Activated gamma-delta T cell treated with Interleukin-2 at 50 U/mL for 16 hours (primary cell): ENCODE measurements at regions not wholly inside any gene's neighbourhood (a gene's known extent, or its start where the extent isn't known, plus 50 kb on each side); places are given as distances from the start of the nearest gene placed in this dataset.

Source experiments
- DNase-seq: peaks from one replicate; pipeline ENCODE4 v3.0.0-alpha.2; 2020

DNA sequence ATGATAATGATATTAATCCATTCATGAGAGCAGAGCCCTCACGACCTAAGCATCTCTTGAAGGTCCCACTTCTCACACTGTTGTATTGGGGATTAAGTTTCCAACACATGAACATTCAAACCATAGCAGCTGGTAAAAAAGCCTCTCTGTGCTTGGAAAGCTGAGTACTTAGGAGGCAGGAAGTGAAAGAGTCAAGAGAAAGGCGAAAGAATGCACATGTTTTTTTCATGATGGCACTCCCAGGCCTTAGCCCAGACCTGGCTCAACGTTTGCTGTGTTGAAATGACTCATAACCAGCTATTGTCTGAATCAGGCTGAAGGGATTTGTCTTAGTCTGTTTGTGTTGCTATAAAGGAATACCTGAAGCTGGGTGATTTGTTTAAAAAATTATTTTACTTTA is 84.4 kb upstream of the RGMA start:
- no peak for DNase-seq

DNA sequence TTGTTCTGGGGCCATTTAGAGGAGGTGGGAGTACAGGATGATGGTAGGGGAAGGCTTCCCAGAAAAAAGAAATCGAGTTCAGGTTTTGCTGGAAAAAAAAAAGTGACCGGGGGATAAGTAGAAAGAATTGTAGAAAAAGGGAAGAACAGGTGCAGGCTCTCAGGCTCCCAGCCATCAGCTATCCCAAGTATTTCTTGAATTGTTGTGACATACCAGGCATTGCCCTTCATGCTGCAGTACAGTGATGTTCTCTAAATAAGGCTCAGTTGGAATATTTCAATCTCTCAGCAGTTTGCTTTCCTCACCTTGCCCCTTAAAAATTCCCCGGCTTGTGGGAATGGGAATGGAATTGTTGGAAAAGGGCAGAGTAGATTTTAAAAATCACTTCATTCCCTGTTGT is 82.5 kb upstream of the RGMA start:
- DNase-seq = no peak

DNA sequence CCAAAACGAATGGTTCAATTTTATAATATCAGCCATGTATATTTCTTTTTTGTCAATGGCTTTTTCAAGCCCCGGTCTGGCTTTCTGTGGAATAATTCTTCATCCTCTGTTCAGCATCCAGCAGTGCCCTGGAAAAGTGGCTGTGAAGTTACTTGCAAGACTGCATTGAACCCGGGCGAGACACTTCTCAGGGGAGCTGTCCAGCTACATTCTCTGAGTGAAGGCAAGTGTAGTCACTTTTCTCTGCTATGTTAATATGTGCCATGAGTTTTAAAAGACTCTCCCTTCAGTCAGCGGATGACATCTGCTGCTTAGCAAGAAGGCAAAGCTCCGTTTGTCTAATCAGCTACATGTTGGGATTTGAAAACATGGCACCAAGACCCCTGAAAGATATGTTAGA is 81.3 kb upstream of the RGMA start:
- no peak for DNase-seq

DNA sequence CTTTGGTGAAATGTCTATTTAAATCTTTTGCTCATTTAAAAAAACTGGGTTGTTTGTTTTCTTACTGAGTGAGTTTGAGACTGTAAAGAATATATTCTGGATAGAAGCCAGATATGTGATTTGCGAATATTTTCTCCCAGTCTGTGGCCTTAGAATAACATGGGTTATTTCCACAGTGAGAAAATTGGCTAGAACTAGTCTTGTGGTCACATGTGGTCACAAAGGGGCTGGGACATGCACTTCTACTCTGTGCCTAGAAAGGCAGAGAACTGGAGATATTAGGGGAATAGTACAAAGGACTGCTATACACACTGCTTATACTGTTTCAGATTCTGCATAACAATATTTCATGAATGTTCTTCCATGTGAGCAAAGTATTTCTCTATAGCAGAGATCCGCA is 79.9 kb upstream of the RGMA start:
- no peak for DNase-seq

DNA sequence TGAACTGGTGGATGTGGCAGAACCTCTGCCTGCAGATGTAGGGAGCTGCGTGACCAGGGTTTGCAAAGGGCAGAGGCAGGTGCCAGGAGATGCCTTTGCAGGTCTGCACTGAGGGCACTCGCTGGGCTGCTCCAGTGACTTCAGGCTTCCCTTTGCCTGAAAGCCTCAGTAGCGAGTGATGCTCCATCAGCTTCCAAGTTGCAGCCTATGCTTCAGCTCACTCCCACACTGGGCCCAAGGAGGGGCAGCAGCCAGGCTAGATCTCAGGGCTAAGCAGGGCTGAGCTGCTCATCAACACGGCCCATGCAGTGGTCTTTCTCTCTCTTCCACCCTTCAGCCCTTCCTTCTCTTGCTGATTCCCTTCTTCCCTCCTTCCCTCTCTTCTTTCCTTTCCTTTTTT is 78.3 kb upstream of the RGMA start:
- no peak for DNase-seq

DNA sequence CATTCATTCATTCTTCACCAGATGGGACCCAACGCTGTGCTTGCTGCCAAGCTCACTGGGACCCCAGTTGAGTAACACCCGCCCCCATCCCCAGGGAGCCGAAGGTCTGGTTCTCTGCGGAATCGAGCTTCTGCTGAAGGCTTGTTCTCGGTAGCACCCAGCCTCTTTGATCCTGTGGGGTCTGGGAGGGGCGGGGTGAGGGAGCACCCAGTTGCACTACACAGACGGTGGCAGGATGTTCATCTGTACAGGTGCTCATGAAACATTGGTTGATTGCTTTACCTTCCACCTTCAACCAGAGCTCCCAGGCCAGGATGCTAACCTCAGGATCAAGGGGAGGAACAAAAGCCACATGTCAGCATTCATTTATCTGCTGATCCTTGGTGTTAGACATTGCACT is 77.7 kb upstream of the RGMA start:
- no peak for DNase-seq

DNA sequence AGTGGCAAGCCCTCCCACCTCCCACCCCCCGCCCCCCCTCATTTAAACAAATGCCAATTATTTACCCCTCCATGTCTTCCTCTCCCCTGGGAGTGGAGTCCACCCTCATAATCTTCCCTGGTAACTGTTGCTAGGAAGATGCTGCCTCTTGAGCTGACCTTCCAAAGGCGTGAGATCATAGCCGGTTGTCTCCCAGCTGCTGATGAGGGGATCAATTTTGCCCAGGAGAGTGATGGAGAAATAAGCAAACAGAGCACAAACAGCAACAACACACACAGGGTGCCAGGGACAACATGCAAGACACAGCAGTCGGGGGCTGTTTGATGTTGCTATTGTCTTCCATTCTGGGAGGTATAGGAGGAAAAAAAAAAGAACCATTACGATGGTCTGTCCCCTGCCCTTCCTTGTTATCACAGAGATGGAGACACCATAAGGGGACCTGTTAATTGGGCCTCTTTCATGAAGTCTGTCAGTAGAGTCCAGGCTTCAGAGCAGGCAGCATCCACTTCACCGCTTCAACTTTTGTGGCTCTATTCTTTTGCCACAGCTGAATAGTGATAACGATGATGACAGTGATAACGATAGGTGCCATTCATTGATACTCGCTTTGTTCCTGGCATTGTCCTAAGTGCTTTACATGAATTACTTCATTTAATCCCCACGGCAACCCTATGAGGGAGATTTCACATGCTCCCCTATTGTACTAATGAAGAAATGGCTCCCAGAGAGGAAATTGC is 76.9 kb upstream of the RGMA start:
- no peak for DNase-seq

DNA sequence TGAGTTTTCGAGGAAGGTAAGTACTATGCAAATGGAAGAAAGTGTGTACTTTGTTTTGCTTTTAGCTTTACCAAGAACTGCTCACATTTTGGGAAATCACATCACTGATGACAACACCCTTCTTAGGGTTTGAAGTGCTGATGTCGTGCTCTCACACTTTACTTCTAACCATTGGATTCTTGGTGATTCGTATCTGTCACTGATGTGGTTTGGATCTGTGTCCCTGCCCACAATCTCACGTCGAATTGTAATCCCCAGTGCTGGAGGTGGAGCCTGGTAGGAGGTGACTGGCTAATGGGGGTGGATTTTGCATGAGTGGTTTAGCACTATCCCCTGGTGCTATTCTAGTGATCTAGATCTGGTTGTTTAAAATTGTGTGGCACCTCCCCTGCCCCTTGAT is 75.4 kb upstream of the RGMA start:
- DNase-seq = no peak

DNA sequence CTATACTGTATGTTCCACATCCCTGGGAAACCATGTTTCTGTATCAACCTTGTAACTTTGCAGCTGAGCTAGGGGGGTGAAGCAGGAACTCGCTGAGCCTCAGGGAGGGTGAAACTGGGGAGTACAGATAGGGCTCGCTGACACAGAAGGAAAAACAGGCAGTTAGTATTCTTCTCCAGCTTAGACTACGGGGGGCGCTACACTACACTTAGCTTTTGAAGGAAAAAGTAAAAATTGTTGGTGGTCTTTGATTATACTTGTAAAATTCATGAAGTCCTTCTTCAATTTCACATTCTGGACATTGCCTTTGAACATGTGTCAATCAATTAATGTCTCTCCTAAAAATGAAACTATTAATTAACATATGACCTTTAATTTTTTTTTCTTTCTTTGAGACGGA is 73.5 kb upstream of the RGMA start:
- no peak for DNase-seq

DNA sequence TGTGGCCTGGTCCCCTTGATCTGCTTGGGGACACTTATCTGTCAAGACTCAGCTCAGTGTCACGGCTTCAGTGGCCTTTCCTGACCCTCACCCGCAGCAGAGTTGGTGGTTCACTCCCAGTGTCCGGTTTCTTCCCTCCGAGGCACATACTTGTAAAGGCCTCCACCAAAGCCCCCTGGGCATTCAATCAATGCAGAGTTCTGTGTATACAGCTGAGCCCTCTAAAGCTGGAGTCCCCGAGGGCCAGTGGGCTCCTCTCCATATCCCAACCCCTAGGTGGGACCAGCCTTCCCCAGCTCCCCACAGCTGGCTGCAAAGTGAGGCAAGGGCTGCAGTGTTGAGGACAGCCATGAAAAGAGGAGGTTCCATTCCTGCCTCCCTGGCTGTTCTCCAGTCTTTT is 70.9 kb upstream of the RGMA start:
- no peak for DNase-seq

DNA sequence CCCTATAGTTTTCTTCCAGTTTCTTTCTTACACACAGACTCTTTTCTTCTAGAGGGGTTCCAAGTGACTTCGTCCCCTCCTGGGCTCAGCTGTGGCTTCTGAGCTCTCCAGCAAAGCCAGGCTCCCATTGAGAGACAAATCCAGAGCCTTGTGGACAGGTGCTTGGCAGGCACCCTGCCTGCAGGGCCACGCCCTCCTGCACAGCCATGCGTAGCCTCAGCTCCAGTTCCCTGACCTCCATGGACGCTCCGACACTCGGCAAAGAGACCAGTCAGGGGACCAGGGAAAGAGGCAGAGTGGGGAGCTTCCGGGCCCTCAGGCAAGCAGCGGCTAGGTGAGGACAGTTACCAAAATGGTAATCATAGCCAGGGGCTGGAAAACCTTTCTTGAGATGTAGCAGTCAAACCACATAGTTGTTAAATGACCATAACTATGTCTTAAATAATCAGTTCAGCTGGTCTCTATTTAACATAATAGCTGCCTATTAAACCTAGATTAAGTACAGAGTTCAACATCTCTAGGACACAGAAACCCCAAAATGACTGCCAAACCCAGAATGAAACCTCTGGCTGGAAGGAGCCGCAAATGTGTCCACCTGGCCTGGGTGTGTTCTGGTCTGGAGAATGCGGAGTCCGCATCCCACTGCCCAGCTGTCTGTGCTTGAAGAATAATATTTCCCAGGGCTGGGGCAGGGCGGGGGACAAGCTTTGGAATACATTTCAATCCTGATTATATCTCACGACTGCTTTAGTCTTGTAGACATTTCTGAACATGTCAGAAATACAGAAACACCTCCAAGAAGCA is 69.3 kb upstream of the RGMA start:
- DNase-seq = no peak

DNA sequence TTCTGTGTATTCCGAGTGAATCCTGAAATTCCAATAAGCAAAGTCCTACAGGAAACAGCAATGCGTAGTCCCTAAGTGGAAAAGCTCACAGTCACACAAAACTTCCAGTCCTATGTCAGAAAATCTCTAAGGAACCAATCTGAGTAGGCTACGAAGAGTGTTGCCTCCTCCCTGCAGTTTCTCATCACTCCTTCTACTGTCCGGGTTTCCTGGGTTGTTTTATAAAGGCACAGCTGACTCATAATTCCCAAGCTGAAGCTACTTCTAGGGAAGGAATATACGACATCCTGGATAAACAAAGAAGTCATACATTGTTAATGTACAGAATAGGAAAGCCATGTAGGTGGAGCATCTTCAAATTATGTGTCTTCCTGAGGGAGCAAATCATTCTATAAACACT is 65.7 kb upstream of the RGMA start:
- no peak for DNase-seq

DNA sequence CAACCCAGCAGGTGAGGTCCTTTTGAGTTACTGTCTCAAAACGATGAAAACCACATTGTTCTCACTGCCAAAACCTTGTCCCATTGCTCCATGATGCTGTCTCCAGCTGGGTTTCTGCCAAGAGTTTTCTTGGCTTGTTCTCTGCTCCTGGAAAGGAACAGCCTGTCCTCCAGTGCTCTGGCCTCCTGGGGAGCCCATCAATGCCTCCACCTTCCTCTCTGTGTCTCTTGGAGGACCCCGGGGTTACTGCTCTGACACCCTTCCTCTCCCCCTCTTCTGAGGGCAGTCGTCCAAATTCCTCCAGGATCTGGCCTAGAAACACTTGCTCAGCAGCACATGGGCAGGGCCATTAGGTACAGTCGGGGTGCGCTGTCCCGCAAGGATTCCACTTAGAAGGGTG is 63.9 kb upstream of the RGMA start:
- no peak for DNase-seq

DNA sequence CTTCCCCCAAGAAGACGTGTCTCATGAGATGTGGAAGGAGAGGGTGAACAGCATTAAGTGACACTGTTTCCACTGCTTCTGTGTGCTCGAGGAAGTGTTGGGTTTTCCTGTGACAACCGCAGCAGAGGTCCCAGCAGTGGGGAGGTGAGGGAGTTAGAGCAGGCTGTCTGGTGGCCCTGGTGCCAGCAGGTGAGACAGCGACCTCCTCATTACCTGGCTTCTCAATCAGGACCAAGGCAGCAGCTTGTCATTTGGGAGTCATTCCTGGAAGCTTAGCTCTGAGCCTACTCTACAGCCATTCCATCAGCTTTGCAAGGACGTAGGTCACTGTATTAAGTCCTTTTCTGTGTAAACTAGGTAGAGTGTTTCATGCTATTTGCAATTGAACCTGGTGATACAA is 63.3 kb upstream of the RGMA start:
- DNase-seq = peak; percentile 62

DNA sequence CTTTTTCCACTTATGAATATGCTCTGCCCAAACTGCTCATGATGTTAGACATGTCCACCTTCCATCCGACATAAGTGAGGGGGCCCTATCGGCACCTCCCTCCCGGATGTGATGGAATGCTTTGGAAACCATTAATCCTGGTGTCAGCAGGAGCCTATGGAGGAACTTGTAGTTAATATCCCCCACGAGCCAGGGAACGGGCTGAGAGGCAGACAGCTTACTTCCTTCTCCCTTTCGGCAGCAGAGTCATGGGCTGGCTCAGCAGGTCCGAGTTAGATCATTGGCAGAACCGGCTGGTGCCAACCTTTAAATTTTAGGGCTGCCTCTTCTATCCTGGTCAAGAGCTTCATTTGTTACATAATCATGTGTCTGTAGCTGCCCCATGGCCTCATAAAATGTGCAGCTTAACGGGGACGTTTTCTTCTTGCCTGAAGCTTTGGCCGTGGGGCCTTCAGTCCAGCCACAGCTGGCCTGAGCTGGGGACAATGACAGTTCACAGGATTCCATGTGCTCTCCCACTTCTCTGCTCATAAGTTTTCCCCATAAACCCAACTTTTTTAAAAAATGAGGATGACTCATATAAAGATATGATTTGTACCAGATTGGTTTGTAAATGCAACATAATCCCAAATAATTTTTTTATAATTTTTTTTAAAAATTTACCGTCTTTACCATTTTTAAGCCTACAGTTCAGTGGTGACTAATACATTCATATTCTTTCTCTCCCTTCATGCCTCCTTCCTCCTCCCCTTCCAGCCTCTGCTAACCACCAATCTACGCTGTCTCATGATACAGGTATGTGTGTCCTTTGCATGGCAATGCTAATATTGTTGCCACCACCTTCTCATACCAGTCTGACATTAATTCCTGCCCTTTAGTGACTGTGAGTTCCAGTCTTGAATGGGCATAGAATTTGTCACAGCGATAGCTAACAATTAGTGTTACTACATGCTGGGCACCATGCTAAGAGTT is 62.2 kb upstream of the RGMA start:
- no peak for DNase-seq

DNA sequence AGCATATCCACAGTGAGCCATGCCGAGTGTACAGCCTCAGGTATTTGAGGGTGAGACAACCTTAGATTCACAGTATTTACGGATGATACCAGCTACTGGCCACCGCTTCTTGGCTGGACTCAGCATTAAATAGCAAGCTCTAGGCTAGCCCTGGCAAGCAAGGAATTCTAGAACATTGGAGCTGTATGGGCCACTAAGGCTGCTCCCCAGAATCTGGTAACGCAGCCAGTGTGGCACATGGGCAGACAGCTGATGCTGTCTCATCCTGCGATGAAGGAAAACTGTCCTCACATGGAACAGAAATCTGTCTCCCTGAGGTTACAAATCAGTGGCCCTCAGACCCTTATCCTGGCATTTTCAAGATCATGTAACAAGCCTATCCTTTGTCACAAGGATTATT is 57.6 kb upstream of the RGMA start:
- no peak for DNase-seq

DNA sequence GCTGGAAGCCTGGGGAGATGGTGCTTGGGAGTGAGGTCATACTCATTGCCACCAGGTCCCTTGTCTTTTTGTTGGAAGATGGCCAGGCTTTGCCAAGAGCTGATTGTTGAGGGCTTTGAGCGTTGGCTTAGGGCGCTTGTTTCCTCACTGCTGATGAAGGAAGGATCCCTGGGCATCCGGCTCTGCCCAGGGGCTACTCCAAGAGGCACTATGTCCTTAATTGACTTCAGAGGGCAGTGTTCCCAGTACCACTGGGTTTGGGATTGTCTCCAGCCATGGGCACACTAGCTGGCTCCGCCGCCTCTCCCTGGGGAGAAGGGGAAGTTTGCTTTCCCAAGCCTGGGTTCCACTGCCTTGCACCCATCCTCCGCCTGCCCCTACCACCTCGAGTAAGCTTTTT is 57.2 kb upstream of the RGMA start:
- DNase-seq = no peak

DNA sequence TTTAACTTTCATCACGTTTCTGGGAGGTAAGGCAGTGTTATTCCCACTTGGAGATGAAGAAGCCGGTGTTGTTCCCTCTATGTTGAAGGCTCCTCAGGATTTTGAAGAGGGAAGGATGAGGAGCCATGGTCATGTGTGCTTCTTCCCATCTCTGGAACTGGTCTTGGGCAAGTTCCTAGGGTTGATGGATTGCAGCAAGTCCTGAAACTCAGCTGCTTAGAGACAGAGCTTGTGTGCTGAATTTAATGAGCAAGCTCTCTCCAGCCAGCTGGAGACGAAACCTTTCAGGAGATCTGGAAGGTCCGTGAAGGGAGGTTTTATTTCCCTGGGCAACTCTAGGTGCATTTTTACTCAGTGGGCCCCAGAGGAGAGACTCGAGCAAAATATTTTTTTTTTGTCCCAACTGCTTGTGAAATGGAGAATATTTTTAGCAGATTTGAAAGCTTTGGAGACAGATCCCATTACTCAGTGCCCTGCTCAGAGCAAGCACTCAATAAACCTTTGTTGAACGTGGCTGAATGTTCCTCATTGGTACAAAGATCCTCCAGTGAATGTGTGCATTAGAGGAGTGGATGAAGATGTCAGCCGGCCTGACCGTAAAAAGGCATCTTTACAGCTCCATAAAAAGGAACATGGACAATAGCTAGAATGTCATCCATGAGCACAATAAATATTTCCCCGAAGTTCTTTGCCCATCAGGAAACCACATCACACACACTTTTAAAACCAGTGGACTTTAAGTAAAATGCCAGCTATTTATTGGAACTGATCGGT is 55.6 kb upstream of the RGMA start:
- no peak for DNase-seq

DNA sequence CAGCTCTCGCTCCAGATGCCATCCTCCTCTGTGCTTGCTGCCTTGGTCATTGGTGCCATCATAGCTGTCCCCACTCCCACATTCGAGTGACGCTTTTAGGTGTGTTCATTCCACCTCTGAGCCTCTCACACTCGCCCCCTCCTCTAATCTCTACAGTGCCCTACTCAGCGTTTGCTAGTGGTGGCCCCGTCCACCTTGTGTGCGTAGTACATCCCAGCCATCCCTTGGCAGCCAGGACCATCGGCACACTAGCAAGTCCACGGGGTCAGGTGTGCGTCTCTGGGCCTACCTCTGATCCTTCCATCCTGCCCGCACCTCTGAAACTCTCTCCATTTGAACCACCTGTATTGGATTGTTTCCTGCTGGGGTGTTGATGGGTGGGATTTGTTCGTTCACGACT is 54.2 kb upstream of the RGMA start:
- no peak for DNase-seq

DNA sequence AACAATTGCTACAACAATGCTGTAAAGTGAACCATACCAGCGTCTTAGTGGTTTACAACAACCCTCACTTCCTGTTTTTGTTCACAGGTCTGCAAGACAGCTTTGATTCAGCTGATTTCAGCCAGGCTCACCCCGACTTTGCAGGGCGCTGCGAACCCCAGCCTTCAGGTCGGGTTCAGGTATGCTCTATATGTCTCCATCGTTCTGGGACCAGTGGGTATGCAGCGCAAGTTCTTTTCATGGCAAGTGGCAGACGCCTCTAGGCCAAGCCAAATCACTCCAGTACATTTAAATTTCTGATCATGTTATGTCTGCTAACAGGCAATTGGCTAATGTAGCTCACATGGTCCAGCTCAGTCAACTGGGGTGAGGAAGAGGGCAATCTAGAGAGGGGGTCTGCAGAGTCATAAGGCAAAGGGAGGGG is 52.4 kb upstream of the RGMA start:
- peak; percentile 54 for DNase-seq

DNA sequence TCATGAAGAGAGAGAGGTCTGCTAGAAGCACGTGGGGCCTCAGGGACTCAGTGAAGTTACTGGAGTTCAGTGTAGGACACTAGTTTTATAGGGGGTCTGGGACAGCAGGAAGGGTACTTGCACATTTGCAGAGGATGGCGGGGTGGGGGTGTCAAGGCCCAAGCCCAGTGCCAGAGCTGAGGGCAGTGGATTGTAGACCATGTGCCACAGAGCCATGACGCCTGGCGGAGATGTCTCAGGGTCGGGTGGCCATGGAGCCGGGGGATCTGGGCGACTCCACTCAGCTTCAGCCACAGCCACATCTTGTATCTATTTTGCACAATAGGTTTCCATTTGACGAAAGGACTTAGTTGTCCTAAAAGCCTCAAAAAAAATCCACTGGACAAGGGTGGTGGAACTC is 50.4 kb upstream of the RGMA start:
- no peak for DNase-seq

DNA sequence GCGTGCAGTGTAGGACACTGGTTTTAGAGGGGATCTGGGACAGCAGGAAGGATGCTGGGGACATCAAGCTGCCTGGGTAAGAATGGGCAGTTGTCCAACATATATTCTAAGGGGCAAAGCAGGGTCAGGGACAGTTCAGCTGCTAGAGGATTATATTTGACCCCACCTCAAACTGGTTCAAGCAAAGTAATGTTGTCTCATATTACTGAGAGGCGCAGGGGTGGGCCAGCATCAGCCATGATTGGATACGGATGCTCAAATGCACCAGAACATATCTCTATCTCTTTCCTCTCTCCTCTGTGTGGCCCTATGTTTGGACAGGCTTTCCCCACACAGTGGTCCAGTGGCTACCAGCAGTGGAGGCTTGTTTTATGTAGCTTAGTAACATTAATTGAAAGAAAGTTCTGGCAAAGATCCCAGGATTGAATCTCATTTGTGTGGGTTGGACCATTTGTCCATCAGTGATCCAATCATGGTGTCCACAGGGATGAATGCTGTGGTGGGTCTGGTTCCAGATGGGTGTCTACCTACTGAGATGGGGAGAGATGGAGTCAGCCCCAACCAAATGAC is 49.8 kb upstream of the RGMA start:
- no peak for DNase-seq
